B cell (primary cell): ENCODE measurements at regions not wholly inside any gene's neighbourhood (a gene's known extent, or its start where the extent isn't known, plus 50 kb on each side); places are given as distances from the start of the nearest gene placed in this dataset.

Source experiments
- ATAC-seq: fragments of 200-7000 bp; cut with Tn5 transposase; one replicate; pipeline ENCODE4 v1.10.0; 2021; ENCODE audit warnings: low read depth, mild to moderate bottlenecking, moderate number of reproducible peaks, moderate library complexity
- CTCF ChIA-PET: fragments of 350-600 bp; sonication (Branson Sonifier 250); formaldehyde crosslinking; loops from one replicate; lab custom pipeline; 2021; ENCODE audit warnings: antibody characterized with exemption, inconsistent platforms; lab: Charles Lee
- POLR2A ChIA-PET: fragments of 350-600 bp; sonication (Branson Sonifier 250); formaldehyde crosslinking; loops from one replicate; lab custom pipeline; 2021; ENCODE audit warnings: antibody characterized with exemption; lab: Charles Lee
- DNase-seq: peaks from one replicate; pipeline ENCODE4 v3.0.0; 2013
- H2AFZ ChIP-seq: 2 replicates; pipeline ENCODE4 v1.6.1; 2012; ENCODE audit warnings: mild to moderate bottlenecking, low read depth, low read length; ENCODE audit not compliant: insufficient read depth, poor library complexity, severe bottlenecking
- H3K27ac ChIP-seq, 2 donors: 1 replicate in 1 of 2; 2 replicates in 1 of 2; pipeline ENCODE4 v1.5.1; 2012 to 2013; ENCODE audit warnings: low read length in 2 of 2, mild to moderate bottlenecking in 2 of 2, moderate library complexity in 1 of 2
- H3K27me3 ChIP-seq, 4 experiments: fragments of 200-600 bp in 1 of 4; sonication (generic) in 1 of 4; replicated peaks in 1 of 4; 1 replicate in 2 of 4; 2 replicates in 2 of 4; pipeline versions ENCODE4 v1.6.1 to v1.7.0; 2013 to 2016; ENCODE audit warnings: low read length in 3 of 4, mild to moderate bottlenecking in 2 of 4, mixed read lengths in 1 of 4, moderate library complexity in 1 of 4; ENCODE audit not compliant: insufficient read depth in 4 of 4, control insufficient read depth in 3 of 4; ENCODE audit errors: control extremely low read depth in 1 of 4
- H3K36me3 ChIP-seq, 2 experiments: replicated peaks in 1 of 2; 1 replicate in 1 of 2; 2 replicates in 1 of 2; pipeline versions ENCODE4 v1.6.1 to v1.7.1; 2013; ENCODE audit warnings: low read length in 1 of 2; ENCODE audit not compliant: insufficient read depth in 2 of 2, control insufficient read depth in 1 of 2; ENCODE audit errors: control extremely low read depth in 1 of 2, extremely low read depth in 1 of 2
- H3K4me1 ChIP-seq, 2 donors: fragments of 200-600 bp in 1 of 2; sonication (generic) in 1 of 2; 1 replicate in 1 of 2; 2 replicates in 1 of 2; pipeline versions ENCODE4 v1.5.1 to v1.6.1; 2013 to 2017; ENCODE audit warnings: low read length in 2 of 2; ENCODE audit not compliant: control insufficient read depth in 2 of 2, insufficient read depth in 2 of 2
- H3K4me2 ChIP-seq: replicated peaks from 2 replicates; pipeline ENCODE3; 2012; ENCODE audit warnings: mild to moderate bottlenecking, low read depth, low read length; ENCODE audit not compliant: poor library complexity, severe bottlenecking
- H3K4me3 ChIP-seq, 5 experiments: fragments of 200-600 bp in 1 of 5; sonication (generic) in 1 of 5; 1 replicate in 3 of 5; 2 replicates in 2 of 5; pipeline versions ENCODE4 v1.5.1 to v1.7.0; 2011 to 2016; ENCODE audit warnings: low read length in 4 of 5, mild to moderate bottlenecking in 4 of 5, low read depth in 2 of 5, control low read depth in 1 of 5, moderate library complexity in 1 of 5; ENCODE audit not compliant: insufficient read depth in 1 of 5; ENCODE audit errors: control extremely low read depth in 1 of 5, extremely low read depth in 1 of 5
- H3K79me2 ChIP-seq: fragments of 200-600 bp; sonication (generic); one replicate; pipeline ENCODE4 v1.6.0; 2016; ENCODE audit warnings: low read length; ENCODE audit not compliant: control insufficient read depth, insufficient read depth
- H3K9ac ChIP-seq: fragments of 200-600 bp; sonication (generic); 2 replicates; pipeline ENCODE4 v1.6.1; 2017; ENCODE audit warnings: mild to moderate bottlenecking, low read length, moderate library complexity
- H3K9me3 ChIP-seq, 3 donors: one replicate each; pipeline versions ENCODE4 v1.6.1 to v1.7.1; 2013; ENCODE audit warnings: low read length in 2 of 3; ENCODE audit not compliant: control insufficient read depth in 2 of 3, insufficient read depth in 1 of 3; ENCODE audit errors: control extremely low read depth in 1 of 3
- H4K20me1 ChIP-seq: 2 replicates; pipeline ENCODE4 v1.6.0; 2012; ENCODE audit warnings: mild to moderate bottlenecking, low read length; ENCODE audit not compliant: insufficient read depth, control insufficient read depth, poor library complexity, severe bottlenecking
- H3K27ac Mint-ChIP-seq: one replicate; pipeline ENCODE4 v1.8.0; 2021; ENCODE audit warnings: mixed read lengths
- H3K27me3 Mint-ChIP-seq: one replicate; pipeline ENCODE4 v1.8.0; 2021; ENCODE audit warnings: mixed read lengths
- H3K4me1 Mint-ChIP-seq: one replicate; pipeline ENCODE4 v1.8.0; 2021; ENCODE audit warnings: mixed read lengths
- H3K4me3 Mint-ChIP-seq: one replicate; pipeline ENCODE4 v1.8.0; 2021; ENCODE audit warnings: mixed read lengths
- H3K9me3 Mint-ChIP-seq: one replicate; pipeline ENCODE4 v1.8.0; 2022; ENCODE audit warnings: mixed read lengths; ENCODE audit not compliant: insufficient read depth
- CTCF ChIP-seq: fragments of 200-600 bp; IDR thresholded peaks from one replicate; pipeline ENCODE4 v1.8.0; 2022; ENCODE audit warnings: antibody characterized with exemption, mild to moderate bottlenecking
- EZH2 ChIP-seq: IDR thresholded peaks from 2 replicates; pipeline ENCODE4 v1.6.1; 2012; ENCODE audit warnings: borderline replicate concordance, low read depth, mild to moderate bottlenecking, moderate library complexity, low read length; ENCODE audit not compliant: insufficient read depth, poor library complexity, severe bottlenecking
- WGBS: methylation state at CpG from one replicate; pipeline ENCODE4 v1.1.5; 2013; ENCODE audit warnings: missing lambda C conversion rate; ENCODE audit not compliant: insufficient coverage; 5-methylcytosine and 5-hydroxymethylcytosine counted together
- intact Hi-C: fragments of 100-400 bp; cut with micrococcal nuclease; formaldehyde crosslinking; loops from one replicate; pipeline ENCODE4 v1.10.0; 2022

- Mint-ChIP-seq H3K9me3 (no peaks in the 10 kb centered on the region), H3K4me3 (no peak overlapping the region), H3K27me3 (no peaks in the 10 kb centered on the region), H3K27ac (no peak overlapping the region), H3K4me1 (no peaks in the 10 kb centered on the region)
- Histone ChIP-seq H3K4me3 (no peak overlapping the region), H3K27ac (no peak overlapping the region), H3K79me2 (no peaks in the 10 kb centered on the region), H3K9ac (no peak overlapping the region), H3K9me3 (no peaks in the 10 kb centered on the region), H3K27me3 (no peaks in the 10 kb centered on the region), H3K36me3 (no peaks in the 10 kb centered on the region), H3K4me2 (no peak overlapping the region), H2AFZ (no peak overlapping the region), H3K4me1 (no peaks in the 10 kb centered on the region), H4K20me1 (no peaks in the 10 kb centered on the region)
- DNase-seq (no peak), ATAC-seq (no peak)
- no CpG with 5 or more reads among the region's 2 CpGs for WGBS
- TF ChIP-seq CTCF (no peak), EZH2 (no peak)
- intact Hi-C loops, result no loop called here
- ChIA-PET CTCF (interaction anchor here (1.2 kb wide), 1 partner anchor 470 kb away, joined by 3 read pairs; no protein-coding TSS in a partner anchor), POLR2A (no interaction called here)
Measured at GRCh38 chr12:92278378-92278828, 132.8 kb upstream of the BTG1 start.

- Mint-ChIP-seq H3K27ac (no peak overlapping the region), H3K9me3 (no peaks in the 10 kb centered on the region), H3K27me3 (no peaks in the 10 kb centered on the region), H3K4me3 (no peak overlapping the region), H3K4me1 (no peaks in the 10 kb centered on the region)
- ChIA-PET POLR2A (no interaction called here), CTCF (interaction anchor here (0.6 kb wide), 1 partner anchor 268 kb away, joined by 3 read pairs; no protein-coding TSS in a partner anchor)
- Histone ChIP-seq H3K4me2 (no peak overlapping the region), H3K27ac (no peak overlapping the region), H3K27me3 (no peaks in the 10 kb centered on the region), H3K4me1 (no peaks in the 10 kb centered on the region), H4K20me1 (no peaks in the 10 kb centered on the region), H3K79me2 (no peaks in the 10 kb centered on the region), H3K4me3 (no peak overlapping the region), H3K9me3 (no peaks in the 10 kb centered on the region), H2AFZ (no peak overlapping the region), H3K9ac (no peak overlapping the region), H3K36me3 (no peaks in the 10 kb centered on the region)
- ATAC-seq (no peak), DNase-seq (no peak)
- intact Hi-C loops, result no loop called here
- TF ChIP-seq CTCF (no peak), EZH2 (no peak)
- WGBS, result no CpG with 5 or more reads among the region's 2 CpGs
Measured at GRCh38 chr12:92277795-92278194, 132.1 kb upstream of the BTG1 start.
